ENCODE measurements at regions not wholly inside any gene's neighbourhood (a gene's known extent, or its start where the extent isn't known, plus 50 kb on each side); places are given as distances from the start of the nearest gene placed in this dataset.

GRCh38 chr13:80516818-80517348 is 176.0 kb upstream of the SPRY2 start:
- no peak for TF ChIP-seq CTCF (IDR thresholded peaks at IDR 0.05; ENCODE audit: insufficient read depth, low read length)
- no peak for TF ChIP-seq POLR2AphosphoS5 (IDR thresholded peaks at IDR 0.05; ENCODE audit: low read depth)
- no peak for TF ChIP-seq REST (IDR thresholded peaks at IDR 0.05; ENCODE audit: insufficient replicate concordance, low read depth)
- no peak for TF ChIP-seq GABPA (IDR thresholded peaks at IDR 0.05; ENCODE audit: low read depth)
- TF ChIP-seq SPI1 (IDR thresholded peaks at IDR 0.05; ENCODE audit: borderline replicate concordance, low read depth) = no peak

Data from HL-60 (cell line).